ENCODE measurements at regions not wholly inside any gene's neighbourhood (a gene's known extent, or its start where the extent isn't known, plus 50 kb on each side); places are given as distances from the start of the nearest gene placed in this dataset.
"Not testable (repeated sequence)": the region's sequence is repeated elsewhere in the genome, so short reads cannot be mapped to it uniquely, and the experiment has no call there.

- not testable (repeated sequence) for TF ChIP-seq EZH2 (IDR thresholded peaks at IDR 0.05); POLR2AphosphoS5 (IDR thresholded peaks at IDR 0.05; ENCODE audit: borderline replicate concordance, low read depth, low read length)
Observed at GRCh38 chr16:29184738-29185438, 200.0 kb downstream of the LAT start.
